Left renal pelvis (tissue), 4 donors: ENCODE measurements at regions not wholly inside any gene's neighbourhood (a gene's known extent, or its start where the extent isn't known, plus 50 kb on each side); places are given as distances from the start of the nearest gene placed in this dataset.

Experiments used
- DNase-seq, 4 donors: peaks; one replicate each; pipeline ENCODE4 v3.0.0-alpha.2; 2013; ENCODE audit warnings: low read depth in 4 of 4, low spot score in 3 of 4

DNA sequence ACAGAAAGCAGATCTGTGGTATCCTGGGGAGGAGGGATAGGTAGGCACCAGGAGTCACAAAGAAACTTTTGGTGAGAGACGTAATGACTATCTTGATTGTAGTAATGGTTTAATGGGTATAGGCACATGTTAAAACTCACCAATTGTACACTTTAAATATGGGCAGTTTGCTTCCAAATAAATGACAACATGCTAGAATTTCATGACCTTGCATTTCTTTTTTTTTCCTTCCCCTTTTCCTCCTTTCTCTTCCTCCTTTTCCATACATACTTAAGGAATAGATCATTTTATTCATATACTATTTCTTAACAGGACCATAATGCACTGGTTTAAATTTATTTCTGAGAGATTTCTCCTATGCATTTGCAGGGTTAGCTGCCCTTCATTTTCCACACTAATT, 341.8 kb downstream of the TMEM182 start:
- DNase-seq: no peak

DNA sequence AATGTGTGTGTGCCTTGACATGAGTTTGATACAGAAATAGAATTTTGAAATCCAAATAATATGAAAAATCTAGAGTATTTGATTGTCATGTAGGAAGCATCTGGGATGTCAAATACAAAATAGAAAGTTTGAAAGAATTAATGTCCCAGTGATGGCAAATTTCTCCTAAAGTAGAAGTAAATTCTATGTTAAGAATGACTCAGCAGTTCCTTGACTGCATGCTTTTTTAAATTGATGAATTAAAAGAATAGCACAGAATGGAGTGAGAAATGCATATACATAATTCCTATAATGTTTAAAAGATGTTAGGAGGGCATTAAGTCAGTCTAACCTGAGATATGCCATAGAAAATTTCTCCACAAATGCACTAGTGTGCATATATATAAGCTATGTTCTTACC, 357.5 kb downstream of the TMEM182 start:
- DNase-seq: no peak

DNA sequence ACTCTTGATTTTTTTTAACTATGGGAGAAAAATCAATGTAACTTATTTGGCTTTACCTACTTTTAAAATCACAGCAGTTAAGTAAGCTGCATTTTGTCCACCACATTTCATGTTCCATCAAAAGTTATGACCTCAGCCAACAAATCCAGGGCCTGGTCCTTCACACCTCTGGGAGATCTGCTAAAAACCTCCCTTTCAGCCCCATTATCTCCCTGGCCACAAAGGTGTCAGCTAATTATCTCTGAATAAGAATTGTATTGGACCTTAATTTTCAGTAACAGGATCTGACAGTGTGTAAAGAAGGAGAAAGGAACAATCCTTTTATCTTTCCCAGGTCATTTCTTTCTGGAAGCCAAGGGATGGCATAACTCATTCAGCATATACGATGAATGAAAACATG, 359.3 kb downstream of the TMEM182 start:
- no peak for DNase-seq

DNA sequence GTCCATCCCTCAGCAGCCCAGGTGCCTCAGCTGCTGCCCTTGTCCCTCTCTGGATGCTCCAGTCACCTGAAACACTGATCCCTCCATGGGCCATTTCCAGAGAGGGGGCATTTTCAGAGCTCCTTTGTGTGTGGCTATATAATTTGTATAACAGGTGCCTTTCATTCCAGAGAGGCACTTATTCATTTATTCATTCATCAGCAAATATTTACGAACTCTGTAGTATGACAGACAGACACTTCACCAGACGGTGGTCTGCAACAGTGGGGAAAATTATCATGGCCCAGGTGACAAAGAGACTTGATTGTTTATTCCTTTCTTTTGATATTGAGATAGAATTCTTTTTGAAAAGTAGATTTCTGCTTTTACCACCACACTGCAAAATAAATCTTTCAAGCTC, 361.7 kb downstream of the TMEM182 start:
- no peak for DNase-seq

DNA sequence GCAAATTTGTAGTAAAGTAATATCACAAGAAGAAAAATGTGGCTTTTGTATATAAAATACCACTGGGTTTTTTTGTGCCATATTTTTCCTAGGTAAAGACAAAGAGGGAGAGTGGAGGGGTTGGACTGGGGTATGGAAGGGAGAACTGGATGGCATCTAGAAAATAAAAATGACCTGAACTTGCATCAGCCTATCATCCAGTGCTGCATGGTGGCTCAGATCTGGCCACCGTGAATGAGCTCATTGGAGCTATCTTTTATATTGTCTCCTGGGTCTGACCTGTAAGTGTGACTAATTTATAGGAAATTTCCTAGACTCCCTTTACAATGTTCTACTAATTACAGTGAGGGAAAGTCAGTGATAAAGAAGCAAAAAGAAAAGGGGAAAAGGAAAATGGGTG, 369.0 kb downstream of the TMEM182 start:
- DNase-seq: no peak

DNA sequence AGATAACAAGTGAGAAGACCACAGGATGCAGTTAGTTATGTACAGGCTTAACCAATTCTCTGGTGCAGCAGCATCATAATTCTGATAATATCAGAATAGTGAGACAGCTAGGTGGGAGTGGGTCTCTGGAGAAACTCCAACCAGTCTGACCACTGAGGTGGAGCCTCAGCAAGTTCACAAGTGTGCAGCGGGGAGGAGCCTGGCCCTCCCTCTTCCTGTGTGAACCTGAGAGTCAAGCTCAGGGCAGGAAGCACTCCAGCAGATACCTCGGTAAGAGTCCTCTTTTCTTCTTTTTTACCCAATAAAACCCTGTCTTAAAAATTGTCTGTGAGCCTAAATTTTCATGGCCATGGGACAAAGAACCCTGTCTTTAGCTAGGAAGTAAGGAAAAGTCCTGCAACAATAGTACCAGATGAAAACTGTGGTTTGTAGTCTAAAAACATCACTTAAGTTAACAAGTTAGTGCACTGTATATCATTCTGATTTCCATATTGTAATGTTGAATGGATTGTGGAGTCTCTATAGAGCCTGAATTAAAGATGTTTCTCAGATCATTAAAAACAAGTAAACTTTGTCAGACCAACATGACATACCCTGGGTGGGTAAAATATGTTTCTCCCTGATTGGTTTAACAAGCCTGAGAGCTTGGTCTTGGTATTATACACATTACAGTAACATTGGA, 370.8 kb downstream of the TMEM182 start:
- no peak for DNase-seq

DNA sequence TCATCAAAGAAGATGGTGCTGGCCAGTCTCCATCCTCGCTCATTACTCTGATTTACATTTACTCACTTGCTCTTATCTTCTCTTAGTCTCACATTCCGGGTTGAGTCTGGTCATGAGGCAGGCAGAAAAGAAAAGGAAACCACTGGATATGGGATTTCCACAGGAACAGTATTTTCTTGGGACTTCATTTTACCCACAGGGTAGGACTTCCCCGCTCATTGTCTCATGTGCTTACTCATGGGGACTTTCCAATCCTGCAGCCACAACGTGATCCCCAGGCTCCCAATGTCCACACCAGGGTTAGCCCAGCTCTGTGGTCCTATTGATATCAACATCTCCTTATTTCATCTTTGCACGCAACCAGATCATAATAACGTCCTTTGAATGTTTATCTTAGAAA, 373.8 kb downstream of the TMEM182 start:
- no peak for DNase-seq

DNA sequence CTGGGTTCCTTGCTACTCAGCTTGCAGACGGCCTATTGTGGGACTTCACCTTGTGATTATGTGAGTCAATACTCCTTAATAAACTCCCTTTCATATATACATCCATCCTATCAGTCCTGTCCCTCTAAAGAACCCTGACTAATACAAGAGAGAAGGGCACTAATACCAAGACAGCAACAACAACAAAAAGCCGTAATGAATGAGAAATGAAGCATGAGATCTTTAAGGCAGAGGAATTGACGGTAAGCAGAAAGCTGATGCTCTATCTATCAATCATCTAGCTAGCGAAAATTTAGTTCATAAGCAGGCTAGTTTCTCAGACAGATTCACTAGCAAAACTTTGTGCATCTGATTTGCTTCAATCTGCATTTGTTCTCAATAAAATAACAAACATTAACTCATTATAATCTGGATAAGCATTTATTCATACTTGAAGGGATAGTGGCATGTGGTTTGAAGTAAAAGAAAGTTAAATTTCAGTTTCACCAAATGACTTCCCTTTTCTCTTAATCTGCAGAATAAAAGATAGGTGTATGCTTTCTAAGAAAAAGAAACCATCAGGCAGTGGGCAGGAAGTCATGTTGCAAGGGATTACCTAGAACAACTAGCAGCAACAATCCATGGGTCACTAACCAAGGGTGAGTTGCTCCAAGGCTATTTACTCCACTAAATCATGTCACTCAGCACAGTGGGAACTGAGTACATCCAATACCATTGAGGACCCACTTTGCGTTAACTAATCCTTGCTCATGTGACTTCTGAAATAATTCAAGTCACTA, 376.5 kb downstream of the TMEM182 start:
- peak in 3 of 4 donors; percentile 21 to 59 (median 22) for DNase-seq

DNA sequence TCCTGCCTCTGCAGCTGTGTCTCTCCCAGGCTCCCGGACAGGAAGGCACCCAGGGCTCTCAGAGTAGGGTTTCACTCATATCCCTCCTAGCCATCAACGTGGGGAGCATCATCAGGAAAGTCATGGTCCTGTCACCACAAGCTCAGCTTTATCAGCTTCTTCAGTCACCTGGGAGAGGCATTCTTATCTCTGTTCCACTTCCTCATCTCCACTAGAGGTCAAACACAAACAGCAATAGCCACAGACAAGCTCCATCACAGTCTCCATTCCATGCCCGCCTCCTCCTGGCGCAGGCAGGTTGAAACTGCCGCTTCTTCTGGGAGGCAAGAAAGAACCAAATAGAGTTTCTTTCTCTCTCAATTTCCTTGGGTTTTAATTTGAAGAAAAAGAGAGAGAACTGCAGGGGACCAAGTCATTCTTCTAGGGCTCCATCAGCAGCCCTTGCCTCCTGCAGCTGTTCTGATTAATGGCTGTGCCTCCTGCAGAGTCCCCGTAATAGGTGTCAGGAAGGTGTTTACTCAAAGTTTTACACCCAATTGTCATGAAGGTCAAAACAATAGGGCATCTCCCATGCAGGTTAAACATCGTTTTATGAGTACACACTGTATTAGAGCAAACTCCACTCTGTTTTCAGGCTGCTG, 377.9 kb downstream of the TMEM182 start:
- DNase-seq: no peak

DNA sequence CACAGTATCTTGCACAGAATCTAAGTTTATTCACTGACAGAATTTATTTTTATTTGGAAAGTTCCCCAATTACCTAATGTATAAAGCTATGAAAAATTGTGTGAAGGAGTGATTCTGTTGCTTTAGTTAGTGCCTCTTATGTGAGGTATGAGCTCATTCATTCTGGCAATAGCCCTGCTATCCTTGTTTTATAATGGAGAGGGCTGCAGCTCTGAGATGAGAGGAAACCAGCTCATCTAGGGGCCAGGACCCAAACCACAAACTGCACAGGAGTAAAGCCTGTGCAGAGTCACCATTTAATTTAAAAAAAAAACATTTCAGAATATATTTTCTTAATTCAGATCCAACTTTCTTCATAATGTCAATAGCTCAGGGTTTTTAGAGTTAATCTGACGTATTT, 383.0 kb downstream of the TMEM182 start:
- no peak for DNase-seq

DNA sequence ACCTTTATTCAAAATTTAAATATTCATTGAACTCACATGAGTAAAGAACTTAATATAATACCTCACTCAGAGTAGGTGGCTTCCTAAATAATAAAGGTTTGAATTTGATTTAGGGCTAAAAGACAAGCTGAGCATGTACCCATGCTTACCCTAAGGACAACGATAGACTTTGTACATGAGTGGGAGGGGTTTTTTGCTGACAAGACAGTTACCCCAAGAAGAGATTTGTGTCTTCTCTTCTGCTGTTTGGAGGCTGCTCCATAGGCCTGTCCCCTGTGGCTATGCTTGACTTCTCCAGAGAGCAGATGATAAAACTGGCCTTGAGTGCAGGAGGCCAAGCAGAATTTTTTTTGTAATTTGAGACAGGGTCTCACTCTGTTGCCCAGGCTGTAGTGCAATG, 383.9 kb downstream of the TMEM182 start:
- DNase-seq: no peak

DNA sequence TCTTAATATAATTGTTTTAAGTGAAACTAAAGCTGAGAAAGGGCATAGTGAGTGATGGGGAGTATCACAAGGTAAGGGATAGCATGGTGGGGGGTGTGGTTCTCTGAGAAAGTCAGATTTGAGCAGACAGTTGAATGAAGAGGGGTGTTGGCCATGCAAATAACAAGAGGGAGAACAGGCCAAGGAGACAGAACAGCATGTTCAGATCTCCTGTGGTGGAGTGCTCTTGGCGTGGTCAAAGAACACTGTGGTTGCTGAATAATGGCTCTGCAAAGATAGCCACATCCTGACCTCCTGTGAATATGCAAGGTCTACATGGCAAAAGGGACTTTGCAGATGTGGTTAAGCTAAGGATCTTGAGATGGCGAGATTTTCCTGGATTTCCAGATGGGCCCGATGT, 389.2 kb downstream of the TMEM182 start:
- no peak for DNase-seq

DNA sequence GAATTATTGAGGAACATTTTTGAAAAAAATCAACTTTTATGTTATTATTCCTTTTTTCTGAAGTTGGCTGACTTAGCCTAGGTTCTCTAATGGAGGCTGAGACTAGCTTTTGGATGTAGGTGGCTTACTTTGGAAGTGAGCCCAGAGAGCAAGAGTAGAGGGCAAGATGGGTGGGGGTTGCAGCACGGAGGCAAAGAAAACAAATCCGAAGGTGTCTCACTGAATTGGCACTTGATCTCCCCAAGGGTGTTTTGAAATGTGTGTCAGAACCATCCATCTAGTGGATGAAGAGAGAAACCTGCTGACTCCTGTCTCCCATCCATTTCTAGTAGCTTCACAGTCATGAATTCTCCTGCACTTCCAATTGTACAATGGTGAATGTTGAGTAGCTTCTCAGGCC, 390.7 kb downstream of the TMEM182 start:
- DNase-seq: no peak

DNA sequence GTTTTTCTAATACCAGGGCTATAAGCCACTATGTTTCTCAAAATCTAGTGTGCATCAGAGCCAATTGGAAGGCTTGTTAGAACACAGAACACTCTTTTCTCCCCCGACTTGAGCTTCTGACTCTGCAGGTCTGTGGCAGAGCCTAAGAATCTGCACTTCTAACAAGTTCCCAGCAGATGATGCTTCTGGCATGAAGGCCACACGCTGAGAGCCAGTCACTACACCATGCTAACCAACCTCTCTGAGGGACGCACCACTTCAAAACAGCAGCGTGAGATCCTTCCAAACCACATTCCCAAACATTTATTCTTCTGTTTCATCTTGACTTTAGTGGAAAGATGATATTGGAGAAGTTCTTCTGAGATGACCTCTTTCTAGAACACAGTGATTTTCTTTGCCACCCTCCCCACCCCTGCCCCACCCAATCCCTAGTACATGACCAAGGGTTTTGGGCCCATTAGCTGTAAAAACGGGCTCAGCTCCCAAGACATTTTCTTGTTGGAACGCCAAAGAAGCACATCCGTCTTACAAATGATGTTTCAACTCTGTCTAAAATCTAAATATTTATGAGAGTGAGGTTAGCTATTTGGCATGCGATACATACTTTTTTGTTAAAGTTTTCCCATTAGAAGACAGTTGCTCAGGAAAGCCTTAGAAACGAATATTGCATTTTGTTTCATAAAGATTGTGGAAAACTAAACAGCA, 391.9 kb downstream of the TMEM182 start:
- no peak for DNase-seq

DNA sequence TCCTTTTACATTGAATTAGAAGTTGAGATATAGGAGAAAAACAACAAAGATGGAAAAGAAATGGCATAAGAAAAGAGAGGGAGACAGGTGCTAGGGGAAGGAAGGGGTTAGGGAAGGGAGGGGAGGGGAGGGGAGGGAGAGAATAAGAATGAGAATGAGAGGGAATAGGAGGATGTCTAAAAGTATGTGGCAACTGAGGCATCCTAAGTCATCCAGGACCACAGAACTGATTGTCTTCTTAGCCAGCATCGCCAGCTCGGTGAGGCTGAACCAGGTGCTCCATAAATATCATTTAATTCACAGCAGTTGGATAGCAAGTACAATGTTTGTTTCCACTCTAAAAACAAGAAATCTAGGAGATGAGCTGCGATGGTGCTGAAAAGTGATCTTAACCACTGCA, 393.5 kb downstream of the TMEM182 start:
- no peak for DNase-seq

DNA sequence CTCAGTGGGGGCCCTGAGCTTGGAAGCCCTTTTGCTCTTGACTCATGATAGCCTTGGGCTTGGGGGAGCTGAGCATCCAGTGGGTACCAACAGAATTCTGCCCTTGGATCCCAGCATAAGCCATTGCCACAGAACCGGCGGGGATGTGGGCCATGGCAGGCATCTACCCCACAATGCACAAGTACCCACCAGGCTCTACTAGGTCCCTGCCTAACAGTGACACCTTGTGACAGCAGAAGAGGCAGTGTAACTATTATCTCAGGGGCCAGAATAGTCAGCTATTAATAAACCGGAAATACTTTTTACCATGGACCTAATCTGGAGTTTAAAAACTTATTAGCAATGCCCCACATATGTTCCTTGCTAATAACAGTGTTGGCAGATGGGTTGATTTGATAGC, 397.2 kb downstream of the TMEM182 start:
- no peak for DNase-seq

DNA sequence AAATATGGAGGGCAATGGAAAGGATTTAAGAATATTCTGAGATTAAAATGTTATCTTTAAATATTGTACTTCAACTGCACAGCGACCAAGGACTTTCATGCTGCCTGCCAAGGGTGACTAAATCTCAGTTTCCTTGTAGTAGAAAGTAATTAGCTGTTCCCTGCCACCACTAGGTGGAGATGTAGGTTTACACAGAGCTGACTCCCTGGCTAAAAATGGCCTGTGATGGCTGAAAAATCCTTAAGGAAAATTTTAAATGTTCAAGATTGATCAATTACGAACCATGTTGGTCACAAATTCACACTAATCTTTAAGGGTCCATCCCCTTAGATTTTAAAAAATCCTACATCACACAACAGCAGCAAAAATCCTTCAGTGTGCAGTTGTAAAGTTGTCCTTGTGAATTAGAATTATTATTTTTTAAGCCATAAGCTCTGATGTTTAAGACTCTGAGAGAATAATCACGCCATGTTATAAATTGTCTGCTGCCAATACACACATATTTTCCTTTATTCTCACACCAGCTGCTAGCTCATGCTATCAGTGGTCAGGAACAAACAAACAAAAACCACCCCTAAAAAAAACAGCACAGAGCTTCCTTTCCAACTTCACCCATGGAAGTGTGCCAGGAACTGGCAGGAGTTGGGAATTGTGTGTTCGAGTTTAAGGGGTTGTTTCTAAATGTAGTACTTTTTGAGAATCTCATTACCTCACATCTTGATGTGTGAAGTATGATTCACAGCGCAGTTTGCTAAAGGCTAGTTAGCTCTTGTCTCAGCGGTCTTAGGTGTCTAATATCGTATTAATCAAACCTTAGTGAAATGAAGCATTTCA, 399.8 kb downstream of the TMEM182 start:
- DNase-seq: peak; percentile 27 to 45 (median 35)

DNA sequence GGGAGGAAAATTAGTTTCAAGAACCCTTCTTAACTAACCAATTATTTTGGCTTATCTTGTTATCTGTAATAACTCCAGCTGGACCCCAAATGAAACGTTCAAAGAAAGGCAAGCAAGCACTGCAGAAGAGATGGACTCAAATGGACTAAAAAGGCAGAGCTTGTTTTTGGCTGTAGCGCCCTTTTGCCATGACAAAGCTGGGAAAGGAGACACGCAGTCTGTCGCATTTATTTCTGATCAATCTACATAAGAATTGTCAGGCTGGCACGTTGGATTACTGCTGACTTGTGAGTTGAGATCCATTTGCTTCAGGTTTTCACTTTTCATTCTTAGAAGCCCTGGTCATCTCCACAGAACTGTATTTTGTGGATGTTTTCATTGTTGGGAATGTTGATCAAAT, 402.9 kb downstream of the TMEM182 start:
- no peak for DNase-seq

DNA sequence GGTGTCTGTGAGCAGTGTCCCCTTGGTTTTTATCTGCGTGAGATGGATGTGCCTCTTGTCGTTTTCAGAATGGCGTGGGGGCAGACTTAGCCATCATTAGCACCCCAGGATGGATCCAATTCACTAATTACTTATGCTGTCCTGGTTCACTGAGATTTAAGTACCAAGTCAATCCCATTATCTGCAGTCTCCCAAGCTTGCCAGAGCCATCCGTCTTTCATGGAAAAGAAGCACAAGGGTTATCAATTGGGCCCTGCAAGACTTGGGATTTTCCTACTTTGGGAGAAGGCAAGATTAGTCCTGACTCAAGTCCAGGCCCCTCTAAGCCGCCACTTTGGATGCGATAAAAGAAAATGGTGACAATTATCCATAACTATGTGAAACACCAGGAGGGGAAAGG, 404.0 kb downstream of the TMEM182 start:
- DNase-seq: no peak
